ENCODE measurements at regions not wholly inside any gene's neighbourhood (a gene's known extent, or its start where the extent isn't known, plus 50 kb on each side); places are given as distances from the start of the nearest gene placed in this dataset.

GRCh38 chr3:18556503-18557135 is 131.5 kb upstream of the SATB1 start:
- Histone ChIP-seq H3K4me2 (ENCODE audit: low read depth, low read length) (no peak overlapping the region), H3K9me1 (ENCODE audit: insufficient read depth, low read length) (no peaks in the 10 kb centered on the region), H2BK120ac (ENCODE audit: low read depth, low read length) (no peak overlapping the region), H2AK9ac (replicated peaks; ENCODE audit: low read depth, low read length, poor library complexity) (no peak overlapping the region), H3K18ac (ENCODE audit: low read depth, low read length) (no peak overlapping the region), H2BK5ac (ENCODE audit: low read depth, low read length, poor library complexity, severe bottlenecking) (no peak overlapping the region), H4K5ac (ENCODE audit: low read depth, low read length) (no peak overlapping the region), H2BK15ac (ENCODE audit: low read depth, low read length) (no peak overlapping the region), H3K23ac (ENCODE audit: low read depth, low read length) (no peak overlapping the region), H2AFZ (replicated peaks; ENCODE audit: low read length, poor library complexity) (no peak overlapping the region), H3K9ac (ENCODE audit: low read depth, low read length) (no peak overlapping the region), H4K20me1 (ENCODE audit: insufficient read depth, low read length) (no peaks in the 10 kb centered on the region), H3K14ac (replicated peaks; ENCODE audit: low read depth, low read length) (no peak overlapping the region), H3K27ac (ENCODE audit: insufficient read depth, low read length) (no peak overlapping the region), H3K4me1 (ENCODE audit: control insufficient read depth, insufficient read depth, low read length) (no peaks in the 10 kb centered on the region), H3K27me3 (ENCODE audit: control insufficient read depth, insufficient read depth, low read length) (no peaks in the 10 kb centered on the region), H3K36me3 (ENCODE audit: control insufficient read depth, insufficient read depth, low read length) (no peaks in the 10 kb centered on the region), H3K79me1 (ENCODE audit: low read depth in 1 of 2, low read length in 2 of 2) (no peaks in the 10 kb centered on the region), H4K8ac (ENCODE audit: low read depth in 2 of 2, low read length in 2 of 2) (no peak overlapping the region), H3K9me3 (ENCODE audit: control insufficient read depth, insufficient read depth, low read length) (peaks cover 10% of the 10 kb centered on the region), H3K56ac (ENCODE audit: extremely low read depth, insufficient read depth, low read length) (no peak overlapping the region), H2BK20ac (ENCODE audit: low read depth, low read length) (no peak overlapping the region), H2AK5ac (ENCODE audit: low read depth, low read length) (no peak overlapping the region), H3K4ac (ENCODE audit: low read depth, low read length) (no peak overlapping the region), H4K91ac (ENCODE audit: insufficient read depth, low read depth, low read length) (no peak overlapping the region), H3K4me3 (ENCODE audit: insufficient read depth, low read depth, low read length) (no peak overlapping the region)
- DNase-seq = no peak
- CTCF ChIA-PET = no interaction called here
- WGBS, 2 experiments (ENCODE audit: extremely low coverage in 2 of 2, insufficient read length in 1 of 2) = no CpG with 5 or more reads among the region's 4 CpGs
- dilution Hi-C loops (cut with HindIII; ENCODE audit: low sequenced_read_pairs, unreplicated experiment) = no loop called here
- intact Hi-C loops (cut with micrococcal nuclease) = no loop called here
- in situ Hi-C loops (cut with MboI; ENCODE audit: low sequenced_read_pairs) = no loop called here
- POLR2A ChIA-PET (ENCODE audit: unreplicated experiment) = no interaction called here
- BruUV-seq (replicated peaks) = no TSS peak
- no peak for ATAC-seq (ENCODE audit: low read depth)
- TF ChIP-seq USF2 (IDR thresholded peaks at IDR 0.05; ENCODE audit: low read depth, low read length) (no peak), RAD21 (IDR thresholded peaks at IDR 0.05; ENCODE audit: low read length) (no peak), BHLHE40 (IDR thresholded peaks at IDR 0.05; ENCODE audit: low read depth, low read length) (no peak), CTCF (conservative IDR thresholded peaks at IDR 0.05; ENCODE audit: low read depth, low read length) (no peak), CEBPB (IDR thresholded peaks at IDR 0.05; ENCODE audit: low read depth, low read length) (no peak), FOS (IDR thresholded peaks at IDR 0.05; ENCODE audit: low read depth, low read length) (no peak), POLR2A (IDR thresholded peaks at IDR 0.05; ENCODE audit: low read depth, low read length) (no peak), SMC3 (IDR thresholded peaks at IDR 0.05; ENCODE audit: low read depth, low read length) (no peak), MAFK (IDR thresholded peaks at IDR 0.05; ENCODE audit: low read depth, low read length) (no peak), RCOR1 (IDR thresholded peaks at IDR 0.05; ENCODE audit: insufficient replicate concordance, low read length) (no peak), MXI1 (IDR thresholded peaks at IDR 0.05; ENCODE audit: borderline replicate concordance, low read depth, low read length) (no peak)
